Lung (tissue), 11 donors: ENCODE measurements at regions not wholly inside any gene's neighbourhood (a gene's known extent, or its start where the extent isn't known, plus 50 kb on each side); places are given as distances from the start of the nearest gene placed in this dataset.

Source experiments
- ATAC-seq: fragments of 200-7000 bp; cut with Tn5 transposase; one replicate; pipeline ENCODE4 v1.9.1; 2020; ENCODE audit warnings: moderate number of reproducible peaks; ENCODE audit not compliant: insufficient read depth, low FRiP score
- DNase-seq, 3 donors: peaks; one replicate each; pipeline ENCODE4 v3.0.0-alpha.2; 2013 to 2017
- H3K27ac ChIP-seq, 2 donors: one replicate each; pipeline ENCODE4 v1.5.1; 2013; ENCODE audit warnings: mild to moderate bottlenecking in 2 of 2, moderate library complexity in 2 of 2, control low read depth in 1 of 2, inconsistent platforms in 1 of 2, low read depth in 1 of 2, low read length in 1 of 2
- H3K27me3 ChIP-seq, 3 donors: one replicate each; pipeline ENCODE4 v1.5.1; 2013; ENCODE audit warnings: low read length in 2 of 3; ENCODE audit not compliant: control insufficient read depth in 3 of 3, insufficient read depth in 3 of 3
- H3K36me3 ChIP-seq, 4 donors: one replicate each; pipeline ENCODE4 v1.5.1; 2013; ENCODE audit warnings: low read length in 4 of 4, mild to moderate bottlenecking in 1 of 4, moderate library complexity in 1 of 4; ENCODE audit not compliant: control insufficient read depth in 4 of 4, insufficient read depth in 4 of 4
- H3K4me1 ChIP-seq, 5 donors: one replicate each; pipeline ENCODE4 v1.5.1; 2013; ENCODE audit warnings: low read length in 5 of 5, mild to moderate bottlenecking in 2 of 5, moderate library complexity in 1 of 5; ENCODE audit not compliant: control insufficient read depth in 5 of 5, insufficient read depth in 5 of 5
- H3K4me3 ChIP-seq: one replicate; pipeline ENCODE4 v1.5.1; 2013; ENCODE audit warnings: mild to moderate bottlenecking, control low read depth, moderate library complexity
- H3K9ac ChIP-seq, 2 donors: one replicate each; pipeline ENCODE4 v1.5.1; 2013; ENCODE audit warnings: low read length in 2 of 2, control low read depth in 1 of 2; ENCODE audit not compliant: insufficient read depth in 1 of 2
- H3K9me3 ChIP-seq, 4 donors: one replicate each; pipeline ENCODE4 v1.5.1; 2013; ENCODE audit warnings: low read length in 3 of 4, mild to moderate bottlenecking in 1 of 4, moderate library complexity in 1 of 4; ENCODE audit not compliant: control insufficient read depth in 4 of 4, insufficient read depth in 3 of 4
- CTCF ChIP-seq: IDR thresholded peaks from 2 replicates; pipeline ENCODE4 v1.5.1; 2012; ENCODE audit warnings: mild to moderate bottlenecking; ENCODE audit errors: control extremely low read depth, extremely low read depth
- WGBS, 2 donors: extraction: QIAGEN DNeasy Blood & Tissue Kit; methylation state at CpG; one replicate each; pipeline ENCODE4 v1.1.7; 2013; 5-methylcytosine and 5-hydroxymethylcytosine counted together
- donor health status: control.
- donor health status: control.
- donor health status: Bipolar disorder and iron deficiency.
- donor health status: healthy.
- donor health status: DM: yes; HTN: yes; CAD: no.

DNA sequence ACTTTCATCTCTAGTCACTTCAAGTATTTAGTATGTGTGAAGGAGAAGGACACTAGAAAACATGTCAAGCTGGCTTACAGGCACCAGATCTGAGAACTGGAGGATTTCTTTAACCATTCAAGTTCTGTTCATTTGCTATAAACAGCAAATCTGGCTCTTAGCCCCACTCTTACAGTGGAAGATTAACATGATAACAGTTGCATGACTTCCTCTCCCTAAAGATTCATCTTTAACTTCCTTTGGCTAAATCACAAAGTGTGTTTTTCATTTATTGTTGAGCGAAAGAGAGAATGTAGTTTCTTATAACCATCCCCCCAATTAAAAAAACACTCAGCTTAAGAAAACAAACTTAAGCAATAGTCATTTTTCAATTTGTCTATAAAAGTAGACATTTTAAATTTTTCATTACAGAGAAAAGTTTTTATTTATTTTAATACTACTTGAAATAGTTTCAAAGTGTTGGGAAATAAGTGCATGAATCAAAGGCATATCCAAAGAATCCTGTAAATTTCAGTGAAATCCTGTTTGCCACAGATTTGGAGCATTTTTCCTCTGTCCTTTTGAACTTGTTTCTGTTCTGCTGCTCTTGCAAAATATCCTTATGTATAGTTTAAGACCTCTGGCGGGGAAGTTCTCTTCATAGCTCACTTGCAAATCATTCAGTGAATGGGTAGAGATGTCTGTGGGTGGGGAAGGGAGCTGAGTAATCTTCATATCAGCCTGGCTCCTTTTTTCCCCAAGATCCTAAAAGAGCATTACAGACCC, 241.0 kb upstream of the RBBP8 start:
- peak; percentile 49 for ATAC-seq
- WGBS, 2 donors = 48 to 70% methylated on average over 2 of the region's 2 CpGs
- peaks cover 0 to 65% (median 14%) of the 10 kb centered on the region in 5 donors for H3K4me1 ChIP-seq
- no peak overlapping the region for H3K4me3 ChIP-seq
- H3K27ac ChIP-seq = no peak overlapping the region
- H3K9me3 ChIP-seq = peaks cover 0 to 2% (median 0%) of the 10 kb centered on the region in 4 donors
- no peaks in the 10 kb centered on the region for H3K27me3 ChIP-seq
- TF ChIP-seq CTCF = no peak
- no peak overlapping the region for H3K9ac ChIP-seq
- H3K36me3 ChIP-seq = no peaks in the 10 kb centered on the region
- peak; percentile 60 to 99 (median 98) for DNase-seq

DNA sequence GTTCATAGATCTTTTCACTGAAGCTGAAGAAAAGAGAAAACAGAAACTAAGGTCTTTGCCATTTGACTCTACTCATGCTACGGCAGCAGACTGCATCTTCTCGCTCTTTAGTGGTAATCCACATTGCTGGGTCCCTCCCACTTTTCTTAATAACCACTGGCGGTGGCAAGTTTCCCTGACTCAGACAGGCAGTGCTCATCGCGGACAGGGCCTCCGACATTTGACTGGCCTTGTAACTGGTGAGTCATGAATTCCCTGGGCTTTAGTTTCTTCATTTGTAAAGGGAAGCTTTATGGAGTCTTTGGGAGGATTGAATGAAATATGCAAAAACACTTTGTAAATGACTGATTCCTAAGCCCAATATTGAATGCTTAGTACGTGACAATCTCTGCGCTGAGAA, 238.2 kb upstream of the RBBP8 start:
- TF ChIP-seq CTCF = no peak
- Histone ChIP-seq H3K9ac (no peak overlapping the region), H3K27ac (no peak overlapping the region), H3K4me3 (no peak overlapping the region), H3K4me1 (peaks cover 0 to 57% (median 14%) of the 10 kb centered on the region in 5 donors), H3K9me3 (no peaks in the 10 kb centered on the region), H3K27me3 (no peaks in the 10 kb centered on the region), H3K36me3 (no peaks in the 10 kb centered on the region)
- peak; percentile 57 for ATAC-seq
- 80 to 89% methylated on average over 8 of the region's 8 CpGs for WGBS, 2 donors
- no peak for DNase-seq

DNA sequence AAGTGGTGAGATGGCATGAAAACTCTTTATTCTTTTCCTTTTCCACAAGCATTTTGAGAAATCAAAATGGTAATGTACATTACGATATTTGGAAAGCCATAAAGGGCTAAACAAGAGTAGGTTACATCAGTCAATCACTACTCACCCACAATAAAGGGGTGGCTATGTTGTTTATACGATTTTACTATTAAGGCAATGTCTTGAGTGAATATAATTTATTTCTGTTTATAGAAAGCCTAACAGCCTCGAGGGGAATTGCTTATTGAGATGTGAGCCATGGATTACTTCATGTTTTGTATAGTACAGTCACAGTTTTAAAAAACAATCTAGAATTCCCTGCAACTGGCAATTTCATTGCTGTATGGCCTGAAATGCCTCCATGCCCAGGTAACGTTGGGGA, 237.5 kb upstream of the RBBP8 start:
- no peak for TF ChIP-seq CTCF
- 76 to 83% methylated on average over 4 of the region's 4 CpGs for WGBS, 2 donors

More for the DNA sequence above, 237.5 kb upstream of the RBBP8 start:
- H3K9me3 ChIP-seq = no peaks in the 10 kb centered on the region
- no peaks in the 10 kb centered on the region for H3K36me3 ChIP-seq
- H3K4me3 ChIP-seq = no peak overlapping the region
- no peaks in the 10 kb centered on the region for H3K27me3 ChIP-seq
- ATAC-seq (no peak), DNase-seq (no peak)
- H3K9ac ChIP-seq = no peak overlapping the region
- no peak overlapping the region for H3K27ac ChIP-seq
- H3K4me1 ChIP-seq = peaks cover 0 to 50% (median 7%) of the 10 kb centered on the region in 5 donors
